GM18907 (cell line): ENCODE measurements at regions not wholly inside any gene's neighbourhood (a gene's known extent, or its start where the extent isn't known, plus 50 kb on each side); places are given as distances from the start of the nearest gene placed in this dataset.
A peak's percentile ranks its signal among the peaks of the same experiment; 100 is the strongest.
"Not testable (repeated sequence)": the region's sequence is repeated elsewhere in the genome, so short reads cannot be mapped to it uniquely, and the experiment has no call there.

Experiments
- ATAC-seq: cut with Tn5 transposase; IDR thresholded peaks from one replicate; pipeline ENCODE4 v1.9.1; 2021; ENCODE audit warnings: mild to moderate bottlenecking, moderate library complexity; ENCODE audit not compliant: unreplicated experiment

DNA sequence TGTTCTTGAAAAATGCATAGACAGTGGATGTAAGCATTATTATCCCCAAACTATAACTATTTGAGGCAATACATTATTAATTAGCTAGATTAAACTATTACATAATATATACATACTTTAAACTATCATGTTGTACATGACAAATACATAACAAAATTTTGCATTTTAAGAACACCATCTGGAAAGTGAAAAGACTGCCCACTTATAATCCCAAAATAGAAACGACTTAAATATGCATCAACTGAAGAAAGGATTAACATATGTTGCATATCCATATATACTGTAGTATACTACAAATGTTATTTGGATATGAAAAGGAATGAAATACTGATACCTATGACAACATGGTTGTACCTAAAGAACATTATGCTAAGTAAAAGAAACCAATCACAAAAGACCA lies 700.8 kb upstream of the SPRY2 start:
- no peak for ATAC-seq

DNA sequence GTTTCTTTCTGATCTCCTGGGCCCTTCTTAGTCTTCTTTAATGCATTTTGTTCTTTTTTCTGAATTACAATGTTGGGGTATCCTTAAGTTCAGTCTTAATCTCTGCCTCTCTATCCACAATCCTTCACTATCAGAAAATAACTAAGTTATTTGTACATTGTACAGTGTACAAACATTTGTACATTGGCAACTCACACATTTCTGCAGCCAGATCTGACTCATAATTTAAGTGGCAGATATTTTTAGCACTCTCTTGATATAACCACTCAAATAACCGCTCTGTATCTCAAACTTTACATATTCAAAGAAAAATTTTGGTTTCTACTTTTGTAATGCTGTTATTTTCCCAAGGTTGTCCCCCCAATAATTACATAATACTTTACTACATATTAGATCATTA lies 691.1 kb upstream of the SPRY2 start:
- ATAC-seq = no peak

DNA sequence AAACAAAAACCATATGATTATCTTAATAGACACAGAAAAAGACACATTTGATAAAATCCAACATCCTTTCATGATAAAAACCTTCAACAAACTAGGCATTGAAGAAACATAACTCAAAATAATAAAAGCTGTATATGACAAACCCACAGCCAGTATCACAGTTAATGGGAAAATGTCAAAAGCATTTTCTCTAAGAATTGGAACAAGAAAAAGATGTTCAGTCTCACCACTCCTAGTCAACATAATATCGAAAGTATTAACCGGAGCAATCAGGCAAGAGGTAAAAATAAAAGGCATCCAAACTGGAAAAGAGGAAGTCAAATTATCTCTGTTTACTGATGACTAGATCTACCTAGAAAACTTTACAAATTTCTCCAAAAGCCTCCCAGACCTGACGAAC lies 684.2 kb upstream of the SPRY2 start:
- ATAC-seq = no peak

DNA sequence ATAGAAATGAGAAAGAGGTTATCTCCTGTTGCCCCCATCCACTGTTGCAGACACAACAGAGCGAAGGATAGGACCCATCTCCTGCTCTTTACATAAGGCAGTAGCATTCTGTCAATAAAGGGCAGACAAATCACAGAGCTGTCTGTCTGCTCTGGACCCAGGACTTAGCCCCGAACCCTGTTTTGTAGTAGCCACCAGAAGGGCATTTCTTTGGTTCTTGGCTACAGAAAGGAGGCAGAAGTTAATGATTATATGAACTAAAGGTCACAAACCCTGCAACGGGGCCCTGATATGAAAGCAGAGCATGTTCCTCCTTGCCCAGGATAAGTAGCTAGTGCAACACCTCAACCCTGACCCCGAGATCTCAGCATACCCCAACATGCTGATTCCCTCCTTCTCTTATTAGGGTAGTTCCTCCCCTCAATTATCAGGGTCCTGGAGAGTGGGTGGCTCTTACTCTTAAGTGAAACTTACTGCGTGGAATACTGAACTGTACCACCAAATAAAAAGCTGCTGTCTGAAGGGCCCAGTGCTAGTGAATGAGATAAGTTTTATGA lies 680.4 kb upstream of the SPRY2 start:
- no peak for ATAC-seq

DNA sequence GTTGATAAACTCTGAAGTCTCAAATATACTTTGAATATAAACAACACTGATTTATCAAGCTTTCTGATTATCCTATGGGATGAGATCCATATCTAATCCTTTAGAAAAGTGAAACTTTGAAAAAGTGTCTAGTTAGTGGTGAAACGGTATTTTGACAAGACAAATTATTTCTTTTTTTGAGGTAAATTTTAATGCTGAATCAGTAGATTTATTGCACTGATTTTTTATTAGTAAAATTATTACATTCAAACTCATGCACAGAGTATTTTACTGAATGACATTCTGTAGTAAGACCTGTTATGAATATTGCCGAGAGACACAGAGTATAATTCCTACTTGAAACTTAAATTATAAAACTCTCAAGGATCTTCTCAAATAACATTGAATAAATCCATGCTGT lies 679.1 kb upstream of the SPRY2 start:
- ATAC-seq = no peak

DNA sequence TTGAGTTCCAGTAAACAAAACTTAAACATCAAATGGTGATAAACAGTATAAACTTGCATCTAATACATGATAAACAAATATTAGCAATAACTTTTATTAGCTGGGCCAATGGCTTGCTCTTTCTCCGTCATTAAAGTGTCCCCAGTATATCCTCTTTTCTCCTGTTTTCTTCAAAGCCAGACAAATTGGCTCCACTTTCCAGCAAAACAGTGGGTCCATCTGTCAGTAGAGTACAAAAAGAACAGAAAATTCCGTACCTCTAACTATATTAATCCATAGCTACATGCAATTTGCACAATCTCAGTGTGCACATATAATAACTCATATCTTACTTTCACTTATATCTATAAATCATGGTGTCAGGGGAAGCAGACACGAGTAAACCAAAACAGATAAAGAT lies 678.0 kb upstream of the SPRY2 start:
- no peak for ATAC-seq

DNA sequence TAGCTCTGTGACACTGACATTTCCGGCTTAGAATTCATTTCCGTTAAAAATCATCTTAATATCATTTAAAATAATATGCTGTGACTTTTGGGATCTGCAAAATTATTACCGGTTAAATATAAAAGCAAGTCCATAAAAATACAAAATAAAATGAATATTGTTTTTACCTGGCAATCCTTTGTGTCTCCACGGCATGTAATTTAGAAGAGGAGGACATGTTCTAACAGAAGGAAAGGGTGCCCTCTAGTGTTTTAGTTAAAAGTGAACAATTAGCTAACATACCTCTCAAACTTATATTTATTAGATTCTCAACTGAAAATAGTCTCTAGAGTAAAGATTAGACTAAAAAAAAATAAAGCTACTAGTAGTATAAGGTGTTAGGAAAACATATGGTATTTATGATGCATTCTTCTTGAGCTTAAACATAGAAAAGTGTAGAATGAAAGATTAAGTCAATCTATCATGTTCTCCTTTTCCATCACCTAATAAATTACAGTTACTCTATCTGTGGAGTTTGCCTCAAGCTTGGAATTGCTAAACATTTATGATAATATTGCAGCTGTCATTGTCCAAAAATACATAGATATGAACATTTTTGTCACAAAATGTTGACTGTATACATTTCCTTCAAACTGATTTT lies 676.7 kb upstream of the SPRY2 start:
- ATAC-seq = no peak

DNA sequence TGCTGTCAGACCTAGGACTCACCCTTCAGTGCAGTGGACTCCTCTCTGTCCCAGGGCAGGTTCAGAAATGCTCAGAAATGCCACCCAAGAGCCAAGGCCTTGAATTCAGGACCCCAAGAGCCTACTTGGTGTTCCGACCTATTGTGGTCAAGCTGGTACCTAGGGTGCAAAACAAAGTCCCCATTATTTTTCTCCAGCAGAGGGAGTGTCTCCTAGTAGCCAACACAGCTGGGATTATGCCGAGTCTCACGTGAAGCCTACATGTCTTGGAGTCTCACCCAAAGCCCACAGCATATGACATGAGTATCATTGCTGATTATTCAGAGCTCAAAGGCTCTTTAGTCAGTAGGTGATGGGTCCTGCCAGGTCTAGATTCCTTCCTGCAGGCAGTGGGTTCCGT lies 671.1 kb upstream of the SPRY2 start:
- no peak for ATAC-seq

DNA sequence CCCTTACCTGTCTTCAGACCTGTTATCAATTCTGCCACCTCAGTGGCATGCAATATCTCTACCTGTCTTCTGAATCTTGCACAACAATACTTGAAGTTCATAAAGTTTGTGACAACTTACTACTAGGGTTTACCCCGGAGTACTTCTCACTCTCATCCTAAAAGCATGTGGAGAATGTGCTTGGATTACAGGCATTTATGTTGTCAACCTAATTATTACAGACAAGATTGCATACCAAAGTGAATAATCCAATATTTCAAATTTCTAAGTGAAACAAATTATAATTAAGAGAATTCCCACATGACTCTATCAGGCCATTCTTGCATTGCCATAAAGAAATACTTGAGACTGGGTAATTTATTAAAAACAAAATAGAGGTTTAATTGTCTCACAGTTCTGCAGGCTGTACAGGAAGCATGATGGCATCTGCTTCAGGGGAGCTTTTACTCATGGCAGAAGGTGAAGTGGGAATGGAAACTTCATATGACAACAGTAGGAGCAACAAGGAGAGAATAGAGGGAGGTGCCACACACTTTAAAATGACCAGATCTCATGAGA lies 661.0 kb upstream of the SPRY2 start:
- no peak for ATAC-seq

DNA sequence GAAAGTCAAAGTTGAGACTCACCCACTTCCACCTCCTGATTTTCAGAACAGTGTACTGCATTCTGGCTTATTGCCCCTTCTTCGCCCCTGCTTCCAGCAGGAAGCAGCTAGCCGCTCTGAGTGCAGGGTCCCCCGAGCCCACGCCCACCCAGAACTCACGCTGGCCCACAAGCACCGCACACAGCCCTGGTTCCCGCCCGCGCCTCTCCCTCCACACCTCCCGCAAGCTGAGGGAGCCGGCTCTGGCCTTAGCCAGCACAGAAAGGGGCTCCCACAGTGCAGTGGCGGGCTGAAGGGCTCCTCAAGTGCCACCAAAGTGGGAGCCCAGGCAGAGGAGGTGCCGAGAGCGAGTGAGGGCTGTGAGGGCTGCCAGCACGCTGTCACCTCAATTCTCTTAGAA lies 657.7 kb upstream of the SPRY2 start:
- not testable (repeated sequence) for ATAC-seq

DNA sequence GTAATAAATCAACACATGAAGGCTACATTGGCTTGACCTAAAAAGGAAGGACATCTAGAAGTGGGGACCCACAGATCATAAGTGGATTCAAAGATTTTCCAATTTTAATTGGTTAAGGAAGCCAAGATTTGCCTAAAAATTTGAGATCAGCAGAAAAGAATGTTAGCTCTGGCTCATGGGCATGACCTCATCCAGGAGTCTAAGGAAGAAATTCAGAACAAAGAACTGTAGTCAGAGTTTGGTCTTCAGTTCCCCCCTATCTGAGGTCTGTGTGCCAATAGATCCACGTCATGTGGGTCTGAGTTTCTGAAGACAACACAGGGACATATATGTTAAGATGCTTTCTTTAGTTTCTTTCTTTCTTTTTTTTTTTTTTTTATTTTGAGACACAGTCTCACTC lies 648.8 kb upstream of the SPRY2 start:
- no peak for ATAC-seq

DNA sequence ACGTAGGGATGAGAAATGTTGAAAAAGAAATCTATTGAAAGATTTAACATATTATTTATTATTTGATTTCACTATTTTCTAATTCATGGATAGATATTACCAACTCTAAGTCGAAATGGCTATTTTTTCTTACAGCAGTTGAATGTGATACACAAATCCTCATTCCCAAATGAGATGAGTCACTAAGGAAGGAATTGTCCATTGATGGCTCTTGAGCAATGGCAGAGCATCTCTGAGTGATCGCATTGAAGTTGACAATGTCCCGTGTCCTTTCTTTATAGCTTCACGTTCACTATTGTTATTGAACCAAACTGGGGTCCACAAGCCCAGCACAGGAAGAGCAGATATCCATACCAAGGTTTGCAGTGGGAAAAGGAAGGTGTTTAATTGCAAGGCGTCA lies 648.3 kb upstream of the SPRY2 start:
- no peak for ATAC-seq

DNA sequence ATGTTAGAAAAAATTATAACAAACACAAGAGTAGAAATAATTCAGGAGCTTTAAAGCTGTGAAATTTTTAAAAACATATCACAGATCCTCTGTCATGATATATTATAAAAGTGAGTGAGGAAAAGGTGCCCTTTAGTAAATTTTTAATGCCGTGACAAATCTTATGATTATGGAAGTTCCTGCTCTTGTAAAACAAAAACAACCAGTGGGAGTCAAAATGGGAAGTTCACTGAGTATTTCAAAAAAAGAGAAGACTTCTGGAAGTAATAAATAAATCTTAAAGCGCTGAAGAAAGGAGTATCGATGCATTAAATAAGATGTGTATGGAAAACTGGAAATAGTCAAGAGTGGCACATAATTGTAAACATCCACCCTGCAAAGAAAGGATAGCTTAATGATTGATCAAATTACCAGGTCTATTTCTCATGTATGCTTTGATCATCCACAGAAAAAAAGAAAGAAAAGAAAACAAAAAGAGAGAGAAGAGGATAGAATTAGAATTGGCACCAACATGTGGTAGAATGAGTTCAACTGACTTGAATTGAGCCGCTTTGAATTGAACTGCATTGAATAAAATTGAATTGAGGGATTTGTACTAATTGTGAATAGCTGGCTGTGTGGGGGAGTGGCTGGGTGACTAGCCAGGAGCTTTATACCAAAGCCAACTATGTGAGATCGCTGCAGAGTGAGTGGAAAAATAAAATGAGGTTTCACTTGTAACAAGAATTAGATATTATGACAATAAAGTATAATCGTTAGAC lies 647.6 kb upstream of the SPRY2 start:
- no peak for ATAC-seq

DNA sequence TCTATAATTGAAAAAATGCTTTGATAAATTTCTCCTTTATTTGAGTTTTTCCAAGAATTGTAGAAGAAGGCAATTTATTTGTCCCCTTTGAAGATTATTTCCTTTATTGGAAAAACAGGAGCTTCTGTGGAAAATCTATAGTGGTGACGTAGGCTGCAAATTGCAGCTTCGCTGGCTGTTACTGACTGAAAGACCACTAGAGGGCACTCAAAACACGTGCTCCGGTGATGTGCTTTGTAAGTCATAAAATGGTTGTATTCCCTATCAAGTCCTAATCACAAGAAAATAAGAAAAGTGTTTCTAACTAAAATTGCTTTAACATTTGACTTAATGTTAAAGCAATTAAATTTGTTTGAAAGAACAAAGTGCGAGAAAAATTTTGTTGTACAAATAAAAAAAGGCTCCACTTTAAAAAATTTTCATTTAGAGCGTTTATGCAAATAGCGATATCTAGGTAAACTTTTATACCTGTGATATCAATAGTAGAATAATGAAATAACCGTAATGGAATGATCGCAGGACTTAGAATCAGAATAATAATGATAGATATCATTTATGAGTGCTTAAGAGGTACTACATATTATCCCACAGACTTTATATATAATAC lies 638.2 kb upstream of the SPRY2 start:
- peak; percentile 97 for ATAC-seq

DNA sequence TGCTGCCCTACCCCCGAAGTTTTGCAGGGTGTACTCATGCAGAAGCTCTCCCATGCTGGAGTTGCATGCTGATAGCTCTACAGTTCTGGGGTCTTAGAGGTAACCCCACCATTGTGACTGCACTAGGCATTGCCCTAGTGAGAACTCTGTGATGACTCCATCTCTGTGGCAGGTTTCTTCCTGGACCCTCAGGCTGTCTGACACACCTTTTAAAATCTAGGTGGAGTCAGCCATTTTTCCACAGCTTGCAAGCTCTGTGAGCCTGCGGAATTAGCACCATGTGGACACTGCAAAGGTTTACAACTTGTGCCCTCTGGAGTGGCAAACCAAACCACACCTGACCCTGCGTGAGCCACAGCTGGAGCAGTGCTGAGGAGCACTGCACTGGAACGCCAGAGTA lies 636.2 kb upstream of the SPRY2 start:
- no peak for ATAC-seq

DNA sequence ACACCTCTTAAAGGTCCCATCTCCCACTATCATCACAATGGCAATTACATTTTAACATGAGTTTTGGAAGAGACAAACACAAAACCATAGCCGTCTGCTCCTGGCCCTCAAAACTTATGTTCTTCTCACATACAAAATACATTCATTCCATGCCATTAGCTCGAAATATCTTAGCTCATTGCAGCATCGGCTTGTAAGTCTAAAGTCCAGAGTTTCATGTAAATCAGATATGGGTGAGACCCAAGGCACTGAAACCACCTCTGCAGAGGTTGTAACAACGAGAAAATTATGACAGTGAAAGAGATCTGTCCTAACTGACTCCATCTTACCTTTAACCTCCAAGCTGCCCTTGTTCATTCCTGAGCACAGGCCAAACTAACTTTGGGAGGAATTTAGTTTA lies 635.0 kb upstream of the SPRY2 start:
- ATAC-seq = no peak

DNA sequence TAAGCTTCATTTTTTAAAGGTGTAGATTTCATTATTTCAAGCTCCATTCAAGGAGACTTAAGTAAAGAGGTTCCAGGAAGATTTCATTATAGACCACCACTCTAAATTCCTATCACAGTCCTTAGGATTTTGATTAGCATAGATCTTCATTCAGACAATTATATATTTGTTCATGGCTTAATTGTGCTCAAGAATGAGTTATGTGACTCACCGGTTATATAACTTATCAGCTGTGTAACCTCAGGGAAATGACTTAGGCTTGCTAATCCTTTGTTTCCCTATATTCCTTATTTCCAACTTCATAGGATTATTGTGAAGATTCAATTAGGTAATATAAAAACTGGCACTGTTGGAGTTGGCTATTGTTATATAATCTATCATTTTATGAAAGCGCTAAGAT lies 632.8 kb upstream of the SPRY2 start:
- no peak for ATAC-seq

DNA sequence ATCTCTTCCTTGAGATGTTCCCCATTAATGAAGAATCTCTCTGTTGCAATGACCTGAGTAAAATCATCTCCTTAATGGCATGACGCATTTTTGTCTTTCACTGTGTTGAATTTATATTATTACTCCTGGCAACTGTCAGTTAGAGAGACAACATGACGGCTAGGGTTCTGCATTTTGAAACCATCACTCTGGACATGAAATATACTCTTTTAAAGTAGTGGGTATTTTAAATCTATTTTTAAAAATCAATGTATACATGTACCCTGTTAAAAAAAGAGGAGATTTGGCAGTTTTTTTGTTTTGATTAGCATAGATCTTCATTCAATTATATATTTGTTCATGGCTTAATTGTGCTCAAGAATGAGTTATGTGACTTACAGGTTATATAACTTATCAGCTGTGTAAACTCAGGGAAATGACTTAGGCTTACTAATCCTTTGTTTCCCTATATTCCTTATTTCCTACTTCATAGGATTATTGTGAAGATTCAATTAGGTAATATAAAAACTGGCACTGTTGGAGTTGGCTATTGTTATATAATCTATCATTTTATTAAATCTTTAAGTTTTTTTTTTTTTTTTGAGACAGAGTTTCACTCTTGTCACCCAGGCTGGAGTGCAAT lies 632.0 kb upstream of the SPRY2 start:
- no peak for ATAC-seq

DNA sequence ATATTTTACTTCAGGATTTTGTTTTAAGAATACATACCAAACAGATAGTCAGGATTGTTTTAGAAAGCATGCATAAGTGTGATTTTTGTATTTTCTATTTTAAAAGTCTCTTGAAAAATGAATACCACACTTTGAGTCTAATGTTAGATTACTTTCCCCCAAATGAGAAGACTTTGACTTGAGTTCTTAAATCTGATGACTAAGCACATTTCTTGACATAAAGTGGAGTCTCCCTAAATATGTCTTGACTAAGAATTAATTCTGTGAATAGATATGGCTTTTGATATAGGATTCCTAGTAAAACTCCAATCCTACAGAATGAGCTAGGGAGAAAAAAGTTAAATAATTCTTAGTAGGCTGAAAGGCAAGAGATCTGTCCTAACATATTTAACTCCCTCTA lies 624.2 kb upstream of the SPRY2 start:
- no peak for ATAC-seq

DNA sequence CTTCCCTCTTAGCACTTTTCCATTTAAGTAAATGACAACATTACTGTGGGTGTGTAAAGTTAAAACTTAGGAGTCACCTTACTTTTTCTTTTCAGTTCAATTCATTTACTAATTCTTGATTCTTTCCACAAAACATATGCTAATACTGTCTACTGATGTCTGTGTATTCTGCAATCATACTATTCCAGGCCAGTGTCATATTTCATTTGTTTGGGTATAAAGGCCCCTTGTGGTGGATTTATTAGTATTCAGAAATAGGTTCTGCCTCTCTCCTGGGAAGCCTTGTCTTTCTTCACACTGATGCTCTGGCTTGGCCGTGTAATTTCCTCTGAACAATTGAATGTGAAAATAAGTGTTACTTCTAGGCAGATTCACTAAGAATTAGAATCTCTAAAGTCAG lies 621.9 kb upstream of the SPRY2 start:
- no peak for ATAC-seq

DNA sequence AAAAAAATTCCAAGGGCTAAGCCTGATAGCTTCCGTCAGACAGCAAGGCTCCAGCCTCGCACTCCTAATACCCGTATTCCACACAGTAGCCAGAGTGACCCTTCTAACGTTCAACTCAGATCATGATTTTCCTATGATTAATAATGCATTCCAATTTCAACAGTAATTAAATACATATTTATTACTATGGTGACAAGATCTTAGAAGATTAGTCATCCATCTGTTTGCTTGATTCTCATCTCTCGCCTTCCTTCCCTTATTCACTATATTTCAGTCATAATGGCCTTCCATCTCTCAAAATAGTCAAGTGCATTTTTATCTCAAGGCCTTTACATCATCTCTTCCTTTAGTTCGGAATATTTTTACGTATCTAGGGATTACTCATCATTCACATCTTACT lies 621.2 kb upstream of the SPRY2 start:
- ATAC-seq = no peak
